A549 (cell line): ENCODE measurements at regions not wholly inside any gene's neighbourhood (a gene's known extent, or its start where the extent isn't known, plus 50 kb on each side); places are given as distances from the start of the nearest gene placed in this dataset.

ENCODE experiments used
- ATAC-seq, 2 experiments: fragments of 200-7000 bp in 1 of 2; fragments of >200 bp in 1 of 2; cut with Nextera tagmentation in 1 of 2; cut with Tn5 transposase in 1 of 2; 3 replicates each; pipeline versions ENCODE4 v1.8.0 to v1.9.1; 2018 to 2020; ENCODE audit warnings: mild to moderate bottlenecking in 1 of 2, moderate library complexity in 1 of 2
- CTCF ChIA-PET: fragments of 300-600 bp; sonication (Branson Sonifier 250); formaldehyde crosslinking; extraction: SDS; loops from one replicate; lab custom pipeline; 2021; ENCODE audit warnings: antibody characterized with exemption, inconsistent platforms; lab: Yijun Ruan, JAX
- POLR2A ChIA-PET: fragments of 350-600 bp; formaldehyde crosslinking; extraction: SDS; loops from one replicate; lab custom pipeline; 2021; ENCODE audit warnings: antibody characterized with exemption, inconsistent platforms; lab: Yijun Ruan, JAX
- DNase-seq, 2 experiments: peaks; one replicate each; pipeline versions ENCODE4 v3.0.0 to v3.0.0-alpha.2; 2011 to 2016; ENCODE audit warnings: low read depth in 1 of 2, low spot score in 1 of 2
- FAIRE-seq: peaks from 2 replicates; lab custom pipeline; 2011; peaks lifted over from hg19 to GRCh38; lab: Jason Lieb, UNC
- H3K27ac ChIP-seq, 2 experiments: fragments of >200 bp; sonication (Bioruptor Twin); formaldehyde crosslinking; 3 replicates each; pipeline ENCODE4 v1.5.1; 2016 to 2017
- H3K4me1 ChIP-seq: fragments of >200 bp; sonication (Bioruptor Twin); formaldehyde crosslinking; 3 replicates; pipeline ENCODE4 v1.6.1; 2016
- H3K4me2 ChIP-seq: fragments of >200 bp; sonication (Bioruptor Twin); formaldehyde crosslinking; 3 replicates; pipeline ENCODE4 v1.6.1; 2016
- H3K4me3 ChIP-seq: fragments of >200 bp; sonication (Bioruptor Twin); formaldehyde crosslinking; 3 replicates; pipeline ENCODE4 v1.5.1; 2016
- H3K9me3 ChIP-seq: fragments of >200 bp; sonication (Bioruptor Twin); formaldehyde crosslinking; 3 replicates; pipeline ENCODE4 v1.6.1; 2016
- BCL3 ChIP-seq: fragments of >200 bp; sonication (Bioruptor Twin); formaldehyde crosslinking; IDR thresholded peaks from 3 replicates; pipeline ENCODE4 v1.6.1; 2016
- CTCF ChIP-seq: fragments of >200 bp; sonication (Bioruptor Twin); formaldehyde crosslinking; IDR thresholded peaks from 3 replicates; pipeline ENCODE4 v1.5.1; 2016
- E2F6 ChIP-seq: IDR thresholded peaks from 2 replicates; pipeline ENCODE4 v1.6.1; 2012; ENCODE audit warnings: low read depth, borderline replicate concordance
- EHMT2 ChIP-seq: fragments of 200-600 bp; sonication (generic); IDR thresholded peaks from 2 replicates; pipeline ENCODE4 v1.6.1; 2016; ENCODE audit warnings: antibody characterized with exemption, low read depth, mild to moderate bottlenecking, moderate library complexity
- EP300 ChIP-seq, 2 experiments: fragments of >200 bp; sonication (Bioruptor Twin); formaldehyde crosslinking; IDR thresholded peaks; 2 replicates in 1 of 2; 3 replicates in 1 of 2; pipeline ENCODE4 v1.6.1; 2016 to 2017
- ESRRA ChIP-seq: fragments of 150-350 bp; IDR thresholded peaks from 2 replicates; pipeline ENCODE4 v1.6.1; 2014; ENCODE audit warnings: mild to moderate bottlenecking, low read length, borderline replicate concordance
- FOSB ChIP-seq: fragments of 250-450 bp; sonication (Bioruptor Pico); IDR thresholded peaks from 2 replicates; pipeline ENCODE4 v1.5.0; 2020; ENCODE audit warnings: mild to moderate bottlenecking, moderate library complexity
- FOXS1 ChIP-seq: fragments of 250-450 bp; sonication (Bioruptor Pico); IDR thresholded peaks from 2 replicates; pipeline ENCODE4 v1.5.0; 2020; ENCODE audit warnings: mild to moderate bottlenecking, moderate library complexity
- GATA3 ChIP-seq: IDR thresholded peaks from 2 replicates; pipeline ENCODE4 v1.6.1; 2012; ENCODE audit warnings: borderline replicate concordance
- HMGXB4 ChIP-seq: fragments of 250-450 bp; sonication (Bioruptor Pico); IDR thresholded peaks from 2 replicates; pipeline ENCODE4 v1.5.0; 2021; ENCODE audit warnings: mild to moderate bottlenecking, moderate library complexity, borderline replicate concordance
- MAFK ChIP-seq: fragments of 450-650 bp; IDR thresholded peaks from 2 replicates; pipeline ENCODE4 v1.6.1; 2014; ENCODE audit not compliant: partially characterized antibody
- MYC ChIP-seq: IDR thresholded peaks from 2 replicates; pipeline ENCODE4 v1.6.1; 2012; ENCODE audit warnings: mild to moderate bottlenecking, inconsistent platforms, low read length, improper control_type of control experiment, borderline replicate concordance
- PHF8 ChIP-seq: fragments of 200-600 bp; sonication (generic); IDR thresholded peaks from 2 replicates; pipeline ENCODE4 v1.6.1; 2016; ENCODE audit warnings: low read depth, mild to moderate bottlenecking, antibody characterized with exemption, moderate library complexity, borderline replicate concordance
- RAD21 ChIP-seq, 2 experiments: fragments of >200 bp in 1 of 2; sonication (Bioruptor Twin) in 1 of 2; formaldehyde crosslinking in 1 of 2; IDR thresholded peaks in 1 of 2; conservative IDR thresholded peaks in 1 of 2; 2 replicates in 1 of 2; 3 replicates in 1 of 2; pipeline ENCODE4 v1.6.1; 2012 to 2018; ENCODE audit warnings: inconsistent platforms in 1 of 2
- REST ChIP-seq: fragments of 200-600 bp; sonication (generic); IDR thresholded peaks from 2 replicates; pipeline ENCODE4 v1.6.1; 2016; ENCODE audit warnings: antibody characterized with exemption, mild to moderate bottlenecking, moderate library complexity
- SREBF2 ChIP-seq: fragments of 450-650 bp; IDR thresholded peaks from 2 replicates; pipeline ENCODE4 v1.6.1; 2014; ENCODE audit warnings: mild to moderate bottlenecking, moderate library complexity
- ZC3H11A ChIP-seq: fragments of 450-650 bp; IDR thresholded peaks from 2 replicates; pipeline ENCODE4 v1.6.1; 2014; ENCODE audit warnings: antibody characterized with exemption, mild to moderate bottlenecking
- WGBS: methylation state at CpG from one replicate; pipeline ENCODE4 v1.1.6; 2017; ENCODE audit errors: missing lambda C conversion rate; 5-methylcytosine and 5-hydroxymethylcytosine counted together

GRCh38 chr17:45702666-45703266, 81.4 kb upstream of the CRHR1 start:
- no peak overlapping the region; the same call in 2 of the 3 replicates for H3K4me2 ChIP-seq
- peaks cover 32% of the 10 kb centered on the region for H3K4me1 ChIP-seq
- no peaks in the 10 kb centered on the region for H3K9me3 ChIP-seq
- CTCF ChIA-PET: interaction anchor here (0.7 to 1.7 kb wide), 3 partner anchors 13 to 568 kb away, joined by 3 to 6 read pairs (median 4); no protein-coding TSS in a partner anchor
- DNase-seq: peak in 1 of 2 experiments; percentile 37
- H3K4me3 ChIP-seq: no peak overlapping the region
- 38% methylated on average over 1 of the region's 1 CpG for WGBS
- FAIRE-seq: peak; percentile 43
- ATAC-seq: 0 out of 6 replicates have a peak, but pooled peaks of 1 of the 2 experiments have one; percentile 28
- no peak for TF ChIP-seq MYC
- peak; percentile 97 for TF ChIP-seq REST
- peak; percentile 85 for TF ChIP-seq EHMT2
- no peak overlapping the region for H3K27ac ChIP-seq
- POLR2A ChIA-PET: interaction anchor here (0.6 kb wide), 1 partner anchor 26 kb away, joined by 4 read pairs; no protein-coding TSS in a partner anchor

GRCh38 chr17:45703348-45703747, 80.8 kb upstream of the CRHR1 start:
- Histone ChIP-seq H3K4me1 (peaks cover 32% of the 10 kb centered on the region), H3K4me3 (no peak overlapping the region), H3K9me3 (no peaks in the 10 kb centered on the region), H3K4me2 (peak overlapping the region; percentile 11; the same call in 2 of the 3 replicates), H3K27ac (no peak overlapping the region)
- no peak for FAIRE-seq
- TF ChIP-seq BCL3: no peak
- TF ChIP-seq EHMT2: no peak
- TF ChIP-seq HMGXB4 (CRISPR knock-in tag): no peak
- 0 out of 6 replicates have a peak, but pooled peaks of 1 of the 2 experiments have one; percentile 8 for ATAC-seq
- no peak for DNase-seq
- ChIA-PET POLR2A (interaction anchor here (0.6 kb wide), 1 partner anchor 26 kb away, joined by 4 read pairs; no protein-coding TSS in a partner anchor), CTCF (interaction anchor here (1.7 kb wide), 1 partner anchor 149 kb away, joined by 6 read pairs; no protein-coding TSS in a partner anchor)
- 33% methylated on average over 5 of the region's 5 CpGs for WGBS

- Histone ChIP-seq H3K4me1 (peaks cover 32% of the 10 kb centered on the region), H3K4me3 (no peak overlapping the region), H3K9me3 (no peaks in the 10 kb centered on the region)
- 68% methylated on average over 1 of the region's 1 CpG for WGBS
- no peak for TF ChIP-seq SREBF2
- peak; percentile 47 for TF ChIP-seq MAFK
- TF ChIP-seq, all 56 proteins: peak for 1
- H3K4me2 ChIP-seq: peak overlapping the region; percentile 11; the same call in 2 of the 3 replicates
- CTCF ChIA-PET: interaction anchor here (1.7 kb wide), 1 partner anchor 148 kb away, joined by 6 read pairs; no protein-coding TSS in a partner anchor
- POLR2A ChIA-PET: interaction anchor here (0.6 kb wide), 1 partner anchor 27 kb away, joined by 4 read pairs; no protein-coding TSS in a partner anchor
- no peak for ATAC-seq
- no peak for DNase-seq
- no peak overlapping the region for H3K27ac ChIP-seq
- FAIRE-seq: no peak
Observed at GRCh38 chr17:45703806-45704205, 80.3 kb upstream of the CRHR1 start.

- ChIA-PET POLR2A (no interaction called here), CTCF (interaction anchor here (1.7 to 1.9 kb wide), 2 partner anchors 11 to 148 kb away, joined by 4 to 6 read pairs; no protein-coding TSS in a partner anchor)
- 50% methylated on average over 2 of the region's 2 CpGs for WGBS
- ATAC-seq (no peak), FAIRE-seq (no peak), DNase-seq (no peak)
- peaks cover 32% of the 10 kb centered on the region for H3K4me1 ChIP-seq
- peak overlapping the region; percentile 11; the same call in 2 of the 3 replicates for H3K4me2 ChIP-seq
- no peak overlapping the region for H3K27ac ChIP-seq
- no peaks in the 10 kb centered on the region for H3K9me3 ChIP-seq
- no peak overlapping the region for H3K4me3 ChIP-seq
- TF ChIP-seq PHF8 (no peak), MYC (no peak), FOSB (CRISPR knock-in tag) (no peak), GATA3 (no peak), E2F6 (no peak), ZC3H11A (no peak), FOXS1 (CRISPR knock-in tag) (no peak), EP300 (IDR thresholded peaks at IDR 0.05) (no peak), EHMT2 (no peak), ESRRA (no peak), RAD21 (conservative IDR thresholded peaks at IDR 0.05 in 1 of 2, IDR thresholded peaks at IDR 0.05 in 1 of 2) (no peak), CTCF (no peak)
Observed at GRCh38 chr17:45704251-45704650, 79.9 kb upstream of the CRHR1 start.
